ENCODE measurements at regions not wholly inside any gene's neighbourhood (a gene's known extent, or its start where the extent isn't known, plus 50 kb on each side); places are given as distances from the start of the nearest gene placed in this dataset.
"Not testable (repeated sequence)": the region's sequence is repeated elsewhere in the genome, so short reads cannot be mapped to it uniquely, and the experiment has no call there.

- DNase-seq: no peak
These were observed 605.5 kb downstream of the RBFOX1 start for GRCh38 chr16:7938175-7938574.

- DNase-seq: no peak
These were observed 588.7 kb downstream of the RBFOX1 start for GRCh38 chr16:7921345-7921744.

- DNase-seq: no peak
These were observed 587.1 kb downstream of the RBFOX1 start for GRCh38 chr16:7919782-7920181.

- no peak for DNase-seq
These were observed 582.1 kb downstream of the RBFOX1 start for GRCh38 chr16:7914748-7915147.

- no peak for DNase-seq
These were observed 579.5 kb downstream of the RBFOX1 start for GRCh38 chr16:7912132-7912531.

- no peak for DNase-seq
These were observed 577.5 kb downstream of the RBFOX1 start for GRCh38 chr16:7910116-7910515.

- DNase-seq: no peak
These were observed 555.8 kb downstream of the RBFOX1 start for GRCh38 chr16:7888411-7888810.

GRCh38 chr16:7887316-7887715, 554.7 kb downstream of the RBFOX1 start:
- no peak for DNase-seq

GRCh38 chr16:7871979-7872378, 539.3 kb downstream of the RBFOX1 start:
- DNase-seq: no peak

- no peak for DNase-seq
These were observed 538.7 kb downstream of the RBFOX1 start for GRCh38 chr16:7871371-7871770.

- DNase-seq: no peak
These were observed 535.2 kb downstream of the RBFOX1 start for GRCh38 chr16:7867831-7868230.

- DNase-seq: no peak
These were observed 533.5 kb downstream of the RBFOX1 start for GRCh38 chr16:7866144-7866543.

GRCh38 chr16:7865393-7865792, 532.7 kb downstream of the RBFOX1 start:
- not testable (repeated sequence) for DNase-seq

GRCh38 chr16:7861891-7862582, 529.4 kb downstream of the RBFOX1 start:
- DNase-seq: no peak

- no peak for DNase-seq
These were observed 520.6 kb downstream of the RBFOX1 start for GRCh38 chr16:7853197-7853596.

- DNase-seq: no peak
These were observed 517.2 kb downstream of the RBFOX1 start for GRCh38 chr16:7849841-7850240.

- no peak for DNase-seq
These were observed 510.6 kb downstream of the RBFOX1 start for GRCh38 chr16:7843261-7843660.

GRCh38 chr16:7839568-7839967, 506.9 kb downstream of the RBFOX1 start:
- DNase-seq: no peak

GRCh38 chr16:7834771-7835431, 502.3 kb downstream of the RBFOX1 start:
- no peak for DNase-seq

- DNase-seq: no peak
These were observed 488.2 kb downstream of the RBFOX1 start for GRCh38 chr16:7820816-7821215.

- no peak for DNase-seq
These were observed 473.2 kb downstream of the RBFOX1 start for GRCh38 chr16:7805686-7806396.

- no peak for DNase-seq
These were observed 472.1 kb downstream of the RBFOX1 start for GRCh38 chr16:7804635-7805195.

GRCh38 chr16:7792346-7792745, 459.7 kb downstream of the RBFOX1 start:
- no peak for DNase-seq

Data from islet precursor cell (in vitro differentiated cells).